ENCODE measurements at regions not wholly inside any gene's neighbourhood (a gene's known extent, or its start where the extent isn't known, plus 50 kb on each side); places are given as distances from the start of the nearest gene placed in this dataset.

GRCh38 chr4:11704186-11704830, 275.6 kb upstream of the HS3ST1 start:
- Histone ChIP-seq H3K36me3 (no peaks in the 10 kb centered on the region), H3K9me3 (no peaks in the 10 kb centered on the region), H3K27ac (no peak overlapping the region), H3K4me3 (no peak overlapping the region), H3K4me1 (no peaks in the 10 kb centered on the region), H3K27me3 (no peaks in the 10 kb centered on the region)
- WGBS, 2 donors: 69 to 71% methylated on average over 1 of the region's 1 CpG
- DNase-seq (ENCODE audit: low spot score in 2 of 2): no peak
- no peak for TF ChIP-seq EP300 (IDR thresholded peaks at IDR 0.05)
- no peak for TF ChIP-seq CTCF (IDR thresholded peaks at IDR 0.05)
- no peak for TF ChIP-seq POLR2A (IDR thresholded peaks at IDR 0.05)

- WGBS, 2 donors: 67 to 71% methylated on average over 3 of the region's 3 CpGs
- Histone ChIP-seq H3K9me3 (no peaks in the 10 kb centered on the region), H3K27me3 (no peaks in the 10 kb centered on the region), H3K4me1 (no peaks in the 10 kb centered on the region), H3K4me3 (no peak overlapping the region), H3K36me3 (no peaks in the 10 kb centered on the region), H3K27ac (no peak overlapping the region)
- no peak for TF ChIP-seq POLR2A (IDR thresholded peaks at IDR 0.05)
- no peak for TF ChIP-seq EP300 (IDR thresholded peaks at IDR 0.05)
- TF ChIP-seq CTCF (IDR thresholded peaks at IDR 0.05): no peak
- DNase-seq (ENCODE audit: low spot score in 2 of 2): no peak
Observed at GRCh38 chr4:11702886-11703557, 274.3 kb upstream of the HS3ST1 start.

- no peak for TF ChIP-seq CTCF (IDR thresholded peaks at IDR 0.05)
- TF ChIP-seq EP300 (IDR thresholded peaks at IDR 0.05): no peak
- TF ChIP-seq POLR2A (IDR thresholded peaks at IDR 0.05): no peak
- Histone ChIP-seq H3K9me3 (no peaks in the 10 kb centered on the region), H3K27me3 (no peaks in the 10 kb centered on the region), H3K36me3 (no peaks in the 10 kb centered on the region), H3K4me3 (no peak overlapping the region), H3K27ac (no peak overlapping the region), H3K4me1 (no peaks in the 10 kb centered on the region)
- DNase-seq (ENCODE audit: low spot score in 2 of 2): no peak
- 86 to 89% methylated on average over 14 of the region's 14 CpGs for WGBS, 2 donors
Observed at GRCh38 chr4:11701966-11702725, 273.5 kb upstream of the HS3ST1 start.

- 94 to 95% methylated on average over 3 of the region's 3 CpGs for WGBS, 2 donors
- TF ChIP-seq CTCF (IDR thresholded peaks at IDR 0.05): no peak
- TF ChIP-seq POLR2A (IDR thresholded peaks at IDR 0.05): no peak
- TF ChIP-seq EP300 (IDR thresholded peaks at IDR 0.05): no peak
- no peak overlapping the region for H3K4me3 ChIP-seq
- no peaks in the 10 kb centered on the region for H3K27me3 ChIP-seq
- H3K4me1 ChIP-seq: no peaks in the 10 kb centered on the region
- H3K36me3 ChIP-seq: no peaks in the 10 kb centered on the region
- H3K9me3 ChIP-seq: no peaks in the 10 kb centered on the region
- H3K27ac ChIP-seq: no peak overlapping the region
- DNase-seq (ENCODE audit: low spot score in 2 of 2): no peak
Observed at GRCh38 chr4:11700751-11701226, 272.1 kb upstream of the HS3ST1 start.

Data from tibial nerve (tissue), 4 donors.